ENCODE measurements at regions not wholly inside any gene's neighbourhood (a gene's known extent, or its start where the extent isn't known, plus 50 kb on each side); places are given as distances from the start of the nearest gene placed in this dataset.

GRCh38 chr4:116752027-116752426 is 333.3 kb downstream of the TRAM1L1 start:
- no peak overlapping the region for H3K4me3 ChIP-seq
- no peak for DNase-seq
- H3K27me3 ChIP-seq: no peaks in the 10 kb centered on the region
- H3K4me1 ChIP-seq: no peaks in the 10 kb centered on the region
- no peaks in the 10 kb centered on the region for H3K9me3 ChIP-seq
- H3K36me3 ChIP-seq (ENCODE audit: low read depth, missing control alignments): no peaks in the 10 kb centered on the region
- H3K27ac ChIP-seq: no peak overlapping the region
- TF ChIP-seq POLR2A (IDR thresholded peaks at IDR 0.05) (no peak), CTCF (IDR thresholded peaks at IDR 0.05) (no peak)
- intact Hi-C loops (cut with DNase I; ENCODE audit: low total_unique reads): no loop called here
- WGBS, 2 donors: 82 to 88% methylated on average over 2 of the region's 2 CpGs

GRCh38 chr4:116736756-116737155 is 348.6 kb downstream of the TRAM1L1 start:
- H3K4me3 ChIP-seq: no peak overlapping the region
- intact Hi-C loops (cut with DNase I; ENCODE audit: low total_unique reads): no loop called here
- WGBS, 2 donors: 91 to 95% methylated on average over 1 of the region's 1 CpG
- H3K36me3 ChIP-seq (ENCODE audit: low read depth, missing control alignments): no peaks in the 10 kb centered on the region
- no peak for DNase-seq
- no peaks in the 10 kb centered on the region for H3K4me1 ChIP-seq
- H3K27me3 ChIP-seq: no peaks in the 10 kb centered on the region
- no peak for TF ChIP-seq CTCF (IDR thresholded peaks at IDR 0.05)
- no peak for TF ChIP-seq POLR2A (IDR thresholded peaks at IDR 0.05)
- H3K9me3 ChIP-seq: no peaks in the 10 kb centered on the region
- H3K27ac ChIP-seq: no peak overlapping the region

GRCh38 chr4:116734178-116734577 is 351.2 kb downstream of the TRAM1L1 start:
- TF ChIP-seq POLR2A (IDR thresholded peaks at IDR 0.05) (no peak), CTCF (IDR thresholded peaks at IDR 0.05) (no peak)
- H3K9me3 ChIP-seq: no peaks in the 10 kb centered on the region
- H3K4me3 ChIP-seq: no peak overlapping the region
- no peaks in the 10 kb centered on the region for H3K27me3 ChIP-seq
- no peaks in the 10 kb centered on the region for H3K4me1 ChIP-seq
- WGBS, 2 donors: 62 to 64% methylated on average over 2 of the region's 2 CpGs
- H3K27ac ChIP-seq: no peak overlapping the region
- no peaks in the 10 kb centered on the region for H3K36me3 ChIP-seq (ENCODE audit: low read depth, missing control alignments)
- DNase-seq: no peak
- intact Hi-C loops (cut with DNase I; ENCODE audit: low total_unique reads): no loop called here

- H3K4me1 ChIP-seq: no peaks in the 10 kb centered on the region
- no peak overlapping the region for H3K4me3 ChIP-seq
- H3K27ac ChIP-seq: no peak overlapping the region
- DNase-seq: no peak
- no peaks in the 10 kb centered on the region for H3K9me3 ChIP-seq
- TF ChIP-seq POLR2A (IDR thresholded peaks at IDR 0.05): no peak
- no peak for TF ChIP-seq CTCF (IDR thresholded peaks at IDR 0.05)
- WGBS, 2 donors: 80 to 90% methylated on average over 4 of the region's 4 CpGs
- H3K27me3 ChIP-seq: no peaks in the 10 kb centered on the region
- intact Hi-C loops (cut with DNase I; ENCODE audit: low total_unique reads): no loop called here
- H3K36me3 ChIP-seq (ENCODE audit: low read depth, missing control alignments): no peaks in the 10 kb centered on the region
These were observed 352.0 kb downstream of the TRAM1L1 start for GRCh38 chr4:116733370-116733769.

- no peak for DNase-seq
- H3K4me3 ChIP-seq: no peak overlapping the region
- H3K36me3 ChIP-seq (ENCODE audit: low read depth, missing control alignments): no peaks in the 10 kb centered on the region
- no peak for TF ChIP-seq POLR2A (IDR thresholded peaks at IDR 0.05)
- no peak for TF ChIP-seq CTCF (IDR thresholded peaks at IDR 0.05)
- no peak overlapping the region for H3K27ac ChIP-seq
- no peaks in the 10 kb centered on the region for H3K4me1 ChIP-seq
- no peaks in the 10 kb centered on the region for H3K27me3 ChIP-seq
- no peaks in the 10 kb centered on the region for H3K9me3 ChIP-seq
- intact Hi-C loops (cut with DNase I; ENCODE audit: low total_unique reads): no loop called here
These were observed 358.9 kb downstream of the TRAM1L1 start for GRCh38 chr4:116726523-116726922.
